ENCODE measurements at regions not wholly inside any gene's neighbourhood (a gene's known extent, or its start where the extent isn't known, plus 50 kb on each side); places are given as distances from the start of the nearest gene placed in this dataset.

- no peak overlapping the region for H3K4me3 ChIP-seq
- TF ChIP-seq CTCF (IDR thresholded peaks at IDR 0.05), result no peak
- no peak for TF ChIP-seq POLR2A (IDR thresholded peaks at IDR 0.05)
- no peak for TF ChIP-seq POLR2AphosphoS5 (IDR thresholded peaks at IDR 0.05)
- 50% methylated on average over 6 of the region's 6 CpGs for WGBS
- H3K36me3 ChIP-seq, result no peaks in the 10 kb centered on the region
- H3K9me3 ChIP-seq, result no peaks in the 10 kb centered on the region
- intact Hi-C loops (cut with DNase I), result no loop called here
- H3K27me3 ChIP-seq (replicated peaks; ENCODE audit: insufficient read depth), result no peaks in the 10 kb centered on the region
- no peak overlapping the region for H3K27ac ChIP-seq
- no peaks in the 10 kb centered on the region for H3K4me1 ChIP-seq (replicated peaks)
- DNase-seq (ENCODE audit: low spot score), result no peak
Measured at GRCh38 chr15:88725305-88726210, 77.7 kb upstream of the ACAN start.

GRCh38 chr15:88727439-88727838 is 75.8 kb upstream of the ACAN start:
- WGBS, result 66% methylated on average over 5 of the region's 5 CpGs
- intact Hi-C loops (cut with DNase I), result no loop called here

GRCh38 chr15:88729581-88729980 is 73.7 kb upstream of the ACAN start:
- Histone ChIP-seq H3K27me3 (replicated peaks; ENCODE audit: insufficient read depth) (no peaks in the 10 kb centered on the region), H3K36me3 (no peaks in the 10 kb centered on the region), H3K4me1 (replicated peaks) (no peaks in the 10 kb centered on the region), H3K27ac (no peak overlapping the region), H3K4me3 (no peak overlapping the region), H3K9me3 (no peaks in the 10 kb centered on the region)
- intact Hi-C loops (cut with DNase I), result no loop called here
- TF ChIP-seq POLR2AphosphoS5 (IDR thresholded peaks at IDR 0.05), result no peak
- TF ChIP-seq POLR2A (IDR thresholded peaks at IDR 0.05), result no peak
- no peak for TF ChIP-seq CTCF (IDR thresholded peaks at IDR 0.05)
- DNase-seq (ENCODE audit: low spot score), result no peak
- WGBS, result 86% methylated on average over 2 of the region's 2 CpGs

More at GRCh38 chr15:88727439-88727838, 75.8 kb upstream of the ACAN start:
- Histone ChIP-seq H3K4me3 (no peak overlapping the region), H3K36me3 (no peaks in the 10 kb centered on the region), H3K9me3 (no peaks in the 10 kb centered on the region), H3K4me1 (replicated peaks) (no peaks in the 10 kb centered on the region), H3K27ac (no peak overlapping the region), H3K27me3 (replicated peaks; ENCODE audit: insufficient read depth) (no peaks in the 10 kb centered on the region)
- DNase-seq (ENCODE audit: low spot score), result no peak
- TF ChIP-seq POLR2A (IDR thresholded peaks at IDR 0.05), result no peak

GRCh38 chr15:88730751-88731150 is 72.5 kb upstream of the ACAN start:
- Histone ChIP-seq H3K27me3 (replicated peaks; ENCODE audit: insufficient read depth) (no peaks in the 10 kb centered on the region), H3K4me3 (no peak overlapping the region), H3K9me3 (no peaks in the 10 kb centered on the region), H3K36me3 (no peaks in the 10 kb centered on the region), H3K27ac (no peak overlapping the region), H3K4me1 (replicated peaks) (no peaks in the 10 kb centered on the region)
- DNase-seq (ENCODE audit: low spot score), result no peak
- TF ChIP-seq POLR2AphosphoS5 (IDR thresholded peaks at IDR 0.05) (no peak), CTCF (IDR thresholded peaks at IDR 0.05) (no peak), POLR2A (IDR thresholded peaks at IDR 0.05) (no peak)
- intact Hi-C loops (cut with DNase I), result no loop called here
- 75% methylated on average over 3 of the region's 3 CpGs for WGBS

- no peak for DNase-seq (ENCODE audit: low spot score)
- H3K4me1 ChIP-seq (replicated peaks), result no peaks in the 10 kb centered on the region
- H3K4me3 ChIP-seq, result no peak overlapping the region
- TF ChIP-seq CTCF (IDR thresholded peaks at IDR 0.05) (no peak), POLR2A (IDR thresholded peaks at IDR 0.05) (no peak), POLR2AphosphoS5 (IDR thresholded peaks at IDR 0.05) (no peak)
- H3K9me3 ChIP-seq, result no peaks in the 10 kb centered on the region
- no peak overlapping the region for H3K27ac ChIP-seq
- no peaks in the 10 kb centered on the region for H3K27me3 ChIP-seq (replicated peaks; ENCODE audit: insufficient read depth)
- WGBS, result 76% methylated on average over 1 of the region's 1 CpG
- H3K36me3 ChIP-seq, result no peaks in the 10 kb centered on the region
- intact Hi-C loops (cut with DNase I), result no loop called here
Measured at GRCh38 chr15:88735212-88735611, 68.0 kb upstream of the ACAN start.
